ENCODE measurements at regions not wholly inside any gene's neighbourhood (a gene's known extent, or its start where the extent isn't known, plus 50 kb on each side); places are given as distances from the start of the nearest gene placed in this dataset.

GRCh38 chr20:48348022-48348421 is 479.8 kb downstream of the PREX1 start:
- no peak overlapping the region for H3K27ac Mint-ChIP-seq (ENCODE audit: unreplicated experiment)
- DNase-seq (ENCODE audit: low read depth, low spot score): no peak
- no peak for TF ChIP-seq CTCF (conservative IDR thresholded peaks at IDR 0.05)
- no peaks in the 10 kb centered on the region for H3K27me3 Mint-ChIP-seq (ENCODE audit: low read depth)
- H3K4me3 Mint-ChIP-seq: no peak overlapping the region
- H3K9me3 Mint-ChIP-seq: peaks cover 3% of the 10 kb centered on the region
- peaks cover 18% of the 10 kb centered on the region for H3K4me1 Mint-ChIP-seq
- H3K36me3 Mint-ChIP-seq (ENCODE audit: low read depth): no peaks in the 10 kb centered on the region

DNA sequence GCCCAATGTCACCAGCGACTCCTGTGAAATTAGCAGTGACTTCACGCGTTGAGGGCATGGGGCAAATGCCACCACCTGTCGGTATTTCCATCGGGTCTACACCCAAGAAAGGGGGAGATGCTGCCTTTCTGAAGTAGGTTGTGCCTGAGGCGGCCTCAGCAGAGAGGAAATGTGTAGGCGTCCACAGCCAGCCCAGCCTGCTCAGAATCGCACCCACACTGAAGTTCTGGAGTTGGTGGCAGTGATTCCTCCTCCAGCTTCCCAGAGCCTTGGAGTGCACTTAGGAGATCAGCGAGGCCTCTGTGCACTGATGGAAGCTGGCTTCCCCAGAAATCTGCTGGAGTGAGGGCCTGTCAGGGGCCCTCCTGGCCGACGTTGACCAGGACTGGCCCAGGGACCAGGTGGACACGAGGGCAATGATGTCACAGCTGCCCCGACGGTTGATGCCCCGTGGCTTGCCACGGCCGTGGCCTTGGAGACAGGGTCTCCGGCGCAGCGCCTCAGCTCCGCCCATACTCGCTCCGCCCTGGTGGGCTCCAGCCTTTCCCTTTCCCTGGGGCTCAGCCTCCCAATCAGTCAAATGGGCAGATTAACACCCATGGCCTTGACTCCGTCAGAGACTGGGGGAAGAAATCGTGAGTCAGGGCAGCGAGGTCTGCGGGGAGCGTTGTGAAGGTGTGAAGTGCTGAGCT is 484.8 kb downstream of the PREX1 start:
- H3K9me3 Mint-ChIP-seq: peaks cover 3% of the 10 kb centered on the region
- H3K4me3 Mint-ChIP-seq: no peak overlapping the region
- H3K27ac Mint-ChIP-seq (ENCODE audit: unreplicated experiment): no peak overlapping the region
- no peaks in the 10 kb centered on the region for H3K4me1 Mint-ChIP-seq
- no peak for TF ChIP-seq CTCF (conservative IDR thresholded peaks at IDR 0.05)
- no peak for DNase-seq (ENCODE audit: low read depth, low spot score)
- peaks cover 2% of the 10 kb centered on the region for H3K27me3 Mint-ChIP-seq (ENCODE audit: low read depth)
- no peaks in the 10 kb centered on the region for H3K36me3 Mint-ChIP-seq (ENCODE audit: low read depth)

GRCh38 chr20:48340883-48341281 is 486.9 kb downstream of the PREX1 start:
- no peaks in the 10 kb centered on the region for H3K4me1 Mint-ChIP-seq
- no peaks in the 10 kb centered on the region for H3K9me3 Mint-ChIP-seq
- H3K36me3 Mint-ChIP-seq (ENCODE audit: low read depth): no peaks in the 10 kb centered on the region
- TF ChIP-seq CTCF (conservative IDR thresholded peaks at IDR 0.05): no peak
- H3K27me3 Mint-ChIP-seq (ENCODE audit: low read depth): peaks cover 2% of the 10 kb centered on the region
- no peak for DNase-seq (ENCODE audit: low read depth, low spot score)
- H3K27ac Mint-ChIP-seq (ENCODE audit: unreplicated experiment): no peak overlapping the region
- no peak overlapping the region for H3K4me3 Mint-ChIP-seq

DNA sequence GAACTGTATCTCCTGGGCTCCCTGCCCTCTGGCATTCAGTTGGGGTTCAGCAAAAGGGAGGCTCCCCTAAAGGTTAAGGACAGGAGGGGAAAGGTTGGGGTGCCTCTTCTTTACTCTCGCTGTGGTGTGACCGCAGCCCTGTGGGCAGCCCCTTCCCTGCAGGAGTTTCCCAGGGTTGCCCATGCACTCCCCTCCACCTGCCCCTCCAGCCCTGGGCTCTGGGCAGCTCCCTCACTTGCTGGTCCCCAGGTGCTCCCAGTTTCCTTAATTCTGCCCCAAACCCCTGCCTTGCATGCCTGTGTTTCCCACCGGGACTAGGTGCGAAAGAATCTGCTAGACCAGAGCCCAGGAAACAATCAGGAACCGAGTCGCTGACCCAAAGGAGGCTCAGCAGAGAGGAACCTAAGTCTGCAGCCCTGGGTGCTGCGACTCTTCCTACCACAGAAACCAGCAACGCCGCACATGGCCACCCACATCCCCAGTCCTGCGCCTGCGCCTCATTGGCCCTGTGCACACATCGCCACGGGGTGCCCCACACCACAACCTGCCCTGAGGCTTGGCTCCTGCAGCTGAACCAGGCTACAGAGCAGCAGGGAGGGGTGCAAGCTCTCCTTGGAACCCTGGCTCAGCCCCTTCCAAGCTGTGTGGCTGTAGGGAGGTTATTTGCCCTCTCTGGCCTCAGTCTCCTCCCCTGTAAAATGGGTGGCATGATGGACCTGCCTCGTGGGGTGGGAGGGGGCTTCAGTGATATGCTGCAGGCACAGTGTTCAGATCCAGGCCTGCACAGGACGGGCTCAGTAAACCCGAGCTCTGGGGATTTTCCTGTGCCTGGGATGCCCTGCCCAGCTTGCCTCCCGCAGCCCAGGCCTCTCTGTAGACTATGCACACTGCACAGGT is 487.6 kb downstream of the PREX1 start:
- no peak for DNase-seq (ENCODE audit: low read depth, low spot score)
- Mint-ChIP-seq H3K36me3 (ENCODE audit: low read depth) (no peaks in the 10 kb centered on the region), H3K27ac (ENCODE audit: unreplicated experiment) (no peak overlapping the region), H3K4me1 (no peaks in the 10 kb centered on the region), H3K27me3 (ENCODE audit: low read depth) (peaks cover 2% of the 10 kb centered on the region), H3K4me3 (no peak overlapping the region), H3K9me3 (no peaks in the 10 kb centered on the region)
- TF ChIP-seq CTCF (conservative IDR thresholded peaks at IDR 0.05): no peak

DNA sequence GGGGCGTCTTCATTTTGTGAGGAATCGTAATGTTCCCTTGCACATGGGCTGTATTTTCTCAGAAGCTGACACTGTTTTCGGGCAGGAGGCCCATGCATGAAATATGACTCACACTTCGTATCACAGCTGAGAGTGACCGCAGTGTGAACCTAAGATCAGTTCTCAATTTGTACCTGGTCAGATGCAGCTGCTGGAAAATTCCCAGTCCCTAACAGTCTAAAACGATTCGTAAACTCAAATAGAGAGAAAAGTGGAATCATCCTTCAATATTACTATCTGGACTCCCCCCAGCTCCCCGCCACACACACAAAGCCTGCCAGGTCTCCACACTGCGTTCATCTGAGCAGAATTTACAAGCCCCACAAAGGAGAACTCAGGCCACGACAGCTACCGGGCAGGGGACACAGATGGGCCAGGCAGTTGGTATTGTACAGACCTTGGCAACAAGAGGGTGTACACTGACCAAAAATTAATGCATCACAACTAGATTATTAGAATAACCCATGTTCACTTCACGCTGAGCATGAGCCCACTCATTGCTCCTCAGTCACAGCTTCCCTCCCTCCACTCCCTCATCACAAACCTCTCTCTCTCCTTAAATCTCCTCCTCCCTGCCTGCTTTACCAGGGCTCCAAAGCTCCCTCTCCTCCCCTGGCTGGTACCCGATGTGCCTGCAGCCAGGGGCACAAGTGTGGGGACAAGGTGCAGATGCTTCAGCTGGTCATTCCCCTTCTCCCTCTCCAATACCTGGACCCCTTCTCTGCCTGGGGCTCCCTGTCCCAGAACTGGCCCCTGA is 488.4 kb downstream of the PREX1 start:
- Mint-ChIP-seq H3K4me3 (no peak overlapping the region), H3K27ac (ENCODE audit: unreplicated experiment) (no peak overlapping the region)

More for the DNA sequence above, 488.4 kb downstream of the PREX1 start:
- no peaks in the 10 kb centered on the region for H3K9me3 Mint-ChIP-seq
- no peaks in the 10 kb centered on the region for H3K4me1 Mint-ChIP-seq
- peaks cover 2% of the 10 kb centered on the region for H3K27me3 Mint-ChIP-seq (ENCODE audit: low read depth)
- no peak for TF ChIP-seq CTCF (conservative IDR thresholded peaks at IDR 0.05)
- H3K36me3 Mint-ChIP-seq (ENCODE audit: low read depth): no peaks in the 10 kb centered on the region
- DNase-seq (ENCODE audit: low read depth, low spot score): no peak
